Fibroblast of the aortic adventitia (primary cell): ENCODE measurements at regions not wholly inside any gene's neighbourhood (a gene's known extent, or its start where the extent isn't known, plus 50 kb on each side); places are given as distances from the start of the nearest gene placed in this dataset.

Experiments used
- DNase-seq: peaks from one replicate; pipeline ENCODE4 v3.0.0-alpha.2; 2010; ENCODE audit warnings: low read depth
- H3K4me3 ChIP-seq: 2 replicates; pipeline ENCODE4 v1.5.1; 2011; ENCODE audit warnings: low read depth, mild to moderate bottlenecking, control low read depth, low read length, moderate library complexity
- TF ChIP-seq, protein P1 (sequence below): IDR thresholded peaks from 2 replicates; pipeline ENCODE4 v1.5.1; 2011; ENCODE audit warnings: mild to moderate bottlenecking, low read length, control low read depth, inconsistent platforms; ENCODE audit not compliant: insufficient read depth

DNA sequence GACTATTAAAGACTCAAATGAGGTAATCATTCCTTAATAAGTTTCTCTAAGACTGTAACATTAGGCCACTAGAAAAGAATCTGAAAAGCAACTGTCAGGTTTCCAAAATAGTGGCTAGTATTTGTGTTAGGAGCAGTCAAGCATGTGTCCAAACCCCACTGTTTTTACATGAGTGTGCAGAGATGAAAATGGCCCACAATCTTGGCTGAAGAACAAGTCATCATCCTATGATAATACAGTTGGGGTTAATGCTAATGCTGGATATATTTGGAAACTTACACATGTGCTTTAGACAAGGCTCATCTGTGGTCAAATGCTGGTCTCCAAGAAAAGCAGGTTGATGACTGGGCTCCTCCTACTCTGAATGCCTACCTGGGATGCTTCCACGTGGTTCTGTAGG lies 73.6 kb downstream of the MAIP1 start:
- DNase-seq, result no peak
- TF ChIP-seq, protein P1, sequence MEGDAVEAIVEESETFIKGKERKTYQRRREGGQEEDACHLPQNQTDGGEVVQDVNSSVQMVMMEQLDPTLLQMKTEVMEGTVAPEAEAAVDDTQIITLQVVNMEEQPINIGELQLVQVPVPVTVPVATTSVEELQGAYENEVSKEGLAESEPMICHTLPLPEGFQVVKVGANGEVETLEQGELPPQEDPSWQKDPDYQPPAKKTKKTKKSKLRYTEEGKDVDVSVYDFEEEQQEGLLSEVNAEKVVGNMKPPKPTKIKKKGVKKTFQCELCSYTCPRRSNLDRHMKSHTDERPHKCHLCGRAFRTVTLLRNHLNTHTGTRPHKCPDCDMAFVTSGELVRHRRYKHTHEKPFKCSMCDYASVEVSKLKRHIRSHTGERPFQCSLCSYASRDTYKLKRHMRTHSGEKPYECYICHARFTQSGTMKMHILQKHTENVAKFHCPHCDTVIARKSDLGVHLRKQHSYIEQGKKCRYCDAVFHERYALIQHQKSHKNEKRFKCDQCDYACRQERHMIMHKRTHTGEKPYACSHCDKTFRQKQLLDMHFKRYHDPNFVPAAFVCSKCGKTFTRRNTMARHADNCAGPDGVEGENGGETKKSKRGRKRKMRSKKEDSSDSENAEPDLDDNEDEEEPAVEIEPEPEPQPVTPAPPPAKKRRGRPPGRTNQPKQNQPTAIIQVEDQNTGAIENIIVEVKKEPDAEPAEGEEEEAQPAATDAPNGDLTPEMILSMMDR, result no peak

DNA sequence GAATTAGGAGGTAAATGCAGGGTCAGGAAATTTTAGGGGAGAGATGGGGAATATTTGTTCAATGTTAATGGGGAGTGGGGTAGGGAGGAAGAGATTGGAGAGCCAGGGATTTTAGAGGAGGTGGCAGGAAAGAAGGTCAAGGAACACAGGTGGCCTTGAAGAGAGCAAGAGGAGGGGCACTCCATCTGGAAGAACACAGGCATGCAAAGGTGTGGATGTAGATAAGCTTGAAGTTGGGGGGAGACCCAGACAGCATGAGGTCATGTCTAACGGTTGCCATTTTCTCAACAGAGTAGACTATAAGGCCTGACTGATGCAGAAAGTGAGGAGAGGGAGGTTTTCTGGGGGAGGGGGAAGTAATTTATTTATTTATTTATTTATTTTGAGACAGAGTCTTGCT lies 77.5 kb downstream of the MAIP1 start:
- DNase-seq, result no peak
- no peak overlapping the region for H3K4me3 ChIP-seq
- TF ChIP-seq, protein P1, result no peak

More for the DNA sequence above, 73.6 kb downstream of the MAIP1 start:
- H3K4me3 ChIP-seq, result no peak overlapping the region

- DNase-seq, result no peak
- no peak overlapping the region for H3K4me3 ChIP-seq
- TF ChIP-seq, protein P1, result no peak
These were observed 78.5 kb downstream of the MAIP1 start for GRCh38 chr2:200033929-200034328.

DNA sequence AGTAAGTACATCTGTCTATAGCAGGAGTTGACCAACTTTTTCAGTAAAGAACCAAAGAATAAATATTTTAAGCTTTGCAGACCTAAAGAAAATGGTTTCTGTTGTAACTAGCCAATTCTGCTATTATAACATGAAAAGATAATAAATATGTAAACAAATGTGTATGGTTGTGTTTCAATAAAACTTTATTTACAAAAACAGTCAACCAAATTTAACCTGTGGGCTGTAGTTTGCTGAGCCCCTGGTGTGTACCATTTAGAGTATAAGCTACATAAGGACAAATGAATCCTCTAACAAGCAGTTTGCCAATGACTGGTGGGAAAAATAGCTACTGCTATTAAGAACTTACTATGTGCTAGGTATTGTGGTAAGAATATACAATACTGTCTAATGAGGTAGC lies 79.4 kb downstream of the MAIP1 start:
- TF ChIP-seq, protein P1, result no peak

DNA sequence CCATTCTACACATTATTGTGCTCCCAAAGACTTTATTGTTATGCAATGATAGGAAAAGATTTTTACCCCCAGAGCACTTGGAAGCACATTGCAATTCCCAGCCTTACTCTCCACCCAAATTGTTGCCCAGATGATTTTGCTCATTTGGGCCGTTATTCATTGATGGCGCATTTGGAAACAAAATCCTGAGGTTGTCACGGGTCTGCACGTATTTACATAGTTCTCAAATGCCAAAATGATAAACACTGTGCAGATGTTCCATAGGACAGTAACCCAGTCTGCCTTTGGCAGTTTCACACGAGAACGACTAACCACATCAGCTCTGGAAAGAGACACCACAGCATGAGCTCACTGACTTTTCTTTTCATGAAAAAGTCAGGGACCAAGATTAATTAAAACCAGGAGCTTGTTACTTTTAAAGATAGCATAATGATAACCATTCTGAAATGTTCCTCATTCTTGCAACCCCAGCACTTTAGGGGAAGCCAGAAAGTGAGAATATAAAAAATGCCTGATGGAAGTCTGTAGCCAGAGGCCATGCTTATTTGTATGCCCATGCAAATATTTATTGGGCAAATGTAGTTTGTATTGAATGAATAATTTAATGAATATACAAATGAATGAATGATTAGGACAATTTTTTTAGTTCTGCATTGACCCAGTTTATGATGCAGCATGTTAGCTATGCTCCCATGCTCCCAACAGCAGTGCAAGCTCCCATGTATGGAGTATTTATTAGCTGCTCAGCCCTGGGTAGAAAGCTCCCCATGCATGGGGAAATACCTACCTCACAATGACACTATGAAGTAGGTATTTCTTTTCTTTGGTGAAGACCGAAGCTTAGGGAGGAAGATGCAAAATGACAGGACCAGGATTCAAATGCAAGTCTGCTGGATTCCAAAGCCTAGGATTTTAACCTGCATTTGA lies 84.6 kb downstream of the MAIP1 start:
- DNase-seq, result peak; percentile 87
- H3K4me3 ChIP-seq, result no peak overlapping the region
- TF ChIP-seq, protein P1, result no peak

More for the DNA sequence above, 79.4 kb downstream of the MAIP1 start:
- H3K4me3 ChIP-seq, result no peak overlapping the region
- DNase-seq, result no peak

- H3K4me3 ChIP-seq, result no peak overlapping the region
- TF ChIP-seq, protein P1, result no peak
- DNase-seq, result no peak
These were observed 85.4 kb downstream of the MAIP1 start for GRCh38 chr2:200040831-200041230.
